ENCODE measurements at regions not wholly inside any gene's neighbourhood (a gene's known extent, or its start where the extent isn't known, plus 50 kb on each side); places are given as distances from the start of the nearest gene placed in this dataset.
A peak's percentile ranks its signal among the peaks of the same experiment; 100 is the strongest.
"Not testable (repeated sequence)": the region's sequence is repeated elsewhere in the genome, so short reads cannot be mapped to it uniquely, and the experiment has no call there.

- DNase-seq (ENCODE audit: low read depth): no peak
Observed at GRCh38 chr6:56745971-56746370, 103.3 kb upstream of the DST start.

DNA sequence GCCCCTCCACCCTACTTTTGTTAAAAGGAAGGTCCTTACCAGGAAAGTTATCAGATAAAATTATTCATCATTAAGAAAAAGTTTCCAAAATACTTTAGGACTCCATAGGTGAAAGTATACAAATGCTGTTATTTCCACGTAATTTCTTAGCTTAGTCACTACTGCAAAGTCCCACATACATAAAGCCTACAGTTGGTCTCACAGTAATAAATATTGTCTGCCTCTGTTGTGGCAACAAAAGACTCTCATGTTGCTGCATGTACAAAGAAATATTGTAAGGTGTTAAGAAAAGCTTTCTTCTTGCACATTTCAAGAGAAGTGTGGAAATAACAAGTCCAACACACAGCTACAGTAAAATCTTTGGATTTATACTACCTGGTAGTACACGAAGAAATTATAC, 102.4 kb upstream of the DST start:
- DNase-seq (ENCODE audit: low read depth): no peak

DNA sequence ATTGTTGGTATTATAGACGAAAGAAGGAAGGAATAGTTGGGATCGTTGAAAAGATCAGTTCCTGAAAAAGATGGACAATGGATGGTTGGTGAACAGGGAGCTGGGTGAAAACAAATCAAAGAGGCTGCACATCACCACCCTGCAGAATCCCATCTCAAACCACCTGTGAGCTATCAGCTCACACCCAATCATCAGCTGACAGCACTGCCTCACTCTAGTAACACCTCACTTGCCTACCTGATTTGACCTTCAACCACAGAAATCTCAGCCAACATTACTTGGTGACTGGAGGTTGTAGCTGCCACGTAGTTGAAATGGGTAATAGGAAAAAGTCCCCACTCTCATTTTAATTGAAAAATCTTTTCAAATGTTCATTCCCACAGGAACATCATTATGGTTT, 101.8 kb upstream of the DST start:
- no peak for DNase-seq (ENCODE audit: low read depth)

DNA sequence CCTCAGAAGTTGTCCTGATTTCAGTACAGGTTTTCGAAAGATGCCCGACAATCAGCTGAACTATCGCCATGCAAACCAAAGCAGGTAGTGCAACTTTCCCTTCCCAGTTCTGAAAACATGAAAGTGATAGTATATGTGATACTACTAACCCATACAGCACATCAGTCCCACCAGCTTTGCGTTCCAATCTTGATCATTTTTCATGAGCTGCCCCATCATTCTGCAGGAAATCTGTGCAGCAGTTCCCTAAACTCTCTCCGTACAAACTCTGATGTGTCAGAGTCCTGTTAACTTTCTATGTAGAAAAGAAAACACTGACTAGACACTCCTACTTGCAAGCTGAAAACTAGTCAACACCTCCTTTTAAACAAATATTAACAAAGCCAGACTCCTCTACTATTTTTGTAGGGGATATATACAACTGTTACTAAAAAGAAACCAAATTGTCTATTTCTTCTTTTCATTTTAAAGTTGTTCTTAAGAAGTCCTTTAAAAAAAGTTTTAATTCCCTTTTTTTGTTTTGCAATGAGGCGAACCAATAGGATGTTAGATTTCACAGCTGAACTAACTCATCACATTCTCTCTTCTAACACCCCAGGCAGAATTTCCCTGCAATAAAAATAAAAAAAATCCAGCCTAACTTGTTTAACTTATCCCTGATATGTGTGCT, 99.6 kb upstream of the DST start:
- DNase-seq (ENCODE audit: low read depth): no peak

DNA sequence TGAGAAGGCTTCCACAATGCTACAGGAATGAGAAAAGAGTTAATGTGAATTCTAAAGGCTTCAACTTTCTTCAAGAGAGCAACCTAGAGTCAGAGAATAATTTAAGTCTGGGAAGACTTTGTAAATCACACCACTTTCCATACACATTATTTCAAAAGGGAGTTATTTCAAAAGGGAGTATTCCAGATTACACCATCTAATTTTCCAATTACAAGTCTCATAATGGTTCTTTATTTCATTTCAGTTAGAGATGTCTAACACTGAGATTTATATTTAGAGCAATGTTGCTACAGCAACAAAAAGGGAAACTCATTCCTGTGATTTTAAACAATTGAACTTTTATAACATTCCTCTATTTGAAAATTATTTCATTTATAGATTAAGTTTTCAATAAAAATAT, 98.8 kb upstream of the DST start:
- no peak for DNase-seq (ENCODE audit: low read depth)

- no peak for DNase-seq (ENCODE audit: low read depth)
Observed at GRCh38 chr6:56739836-56740815, 97.4 kb upstream of the DST start.

DNA sequence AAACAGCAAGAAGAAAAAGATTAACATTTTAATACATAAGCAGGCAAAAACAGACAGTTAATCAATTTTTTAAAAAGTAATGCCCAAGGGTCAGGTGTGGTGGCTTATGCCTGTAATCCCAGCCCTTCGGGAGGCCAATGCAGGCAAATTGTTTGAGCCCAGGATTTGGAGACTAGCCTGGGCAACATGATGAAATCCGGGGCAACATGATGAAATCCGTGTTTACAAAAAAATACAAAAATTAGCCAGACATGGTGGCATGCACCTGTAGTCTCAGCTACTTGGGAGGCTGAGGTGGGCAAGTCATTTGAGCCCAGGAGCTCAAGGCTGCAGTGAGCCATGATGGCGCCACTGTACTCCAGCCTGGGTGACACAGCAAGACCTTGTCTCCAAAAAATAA, 94.1 kb upstream of the DST start:
- no peak for DNase-seq (ENCODE audit: low read depth)

DNA sequence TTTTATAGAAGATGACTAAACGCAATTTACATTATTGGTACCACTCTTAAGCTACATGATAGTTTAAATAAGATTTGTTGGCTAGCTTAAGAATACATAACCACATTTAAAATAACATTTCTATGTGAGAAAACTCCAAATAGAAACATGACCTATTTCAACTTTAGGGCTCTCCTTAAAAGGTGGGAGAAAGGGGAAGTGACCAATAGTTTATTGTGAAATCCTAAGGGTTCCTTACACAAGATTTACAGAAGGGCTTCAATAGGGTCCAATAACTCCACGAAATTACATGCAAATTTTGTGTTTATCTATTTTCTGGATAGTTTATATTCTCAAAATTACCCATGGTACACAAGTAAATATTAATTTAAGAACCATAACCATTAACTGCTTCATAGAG, 91.6 kb upstream of the DST start:
- no peak for DNase-seq (ENCODE audit: low read depth)

DNA sequence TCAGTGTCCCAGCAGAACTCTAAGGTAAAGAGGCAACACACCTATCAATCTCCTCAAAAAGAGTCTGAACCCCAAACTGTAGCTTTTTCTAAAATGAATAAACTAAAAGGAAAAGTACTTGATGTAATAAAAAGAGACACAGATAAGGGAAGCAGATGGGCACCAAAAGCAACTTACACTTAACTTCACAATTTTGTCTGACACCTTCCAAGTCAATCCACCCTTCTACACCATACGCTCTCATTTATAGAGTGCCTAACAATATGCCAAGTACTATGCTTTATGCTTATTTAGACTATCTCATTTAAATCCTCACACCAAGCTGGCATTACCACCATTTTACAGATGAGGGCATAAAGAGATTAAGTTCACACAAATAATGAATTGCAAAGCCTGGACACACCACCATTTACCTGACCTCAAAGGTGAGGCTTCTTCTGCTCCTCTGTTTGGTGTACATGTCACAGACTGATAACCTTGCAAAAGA, 90.6 kb upstream of the DST start:
- no peak for DNase-seq (ENCODE audit: low read depth)

DNA sequence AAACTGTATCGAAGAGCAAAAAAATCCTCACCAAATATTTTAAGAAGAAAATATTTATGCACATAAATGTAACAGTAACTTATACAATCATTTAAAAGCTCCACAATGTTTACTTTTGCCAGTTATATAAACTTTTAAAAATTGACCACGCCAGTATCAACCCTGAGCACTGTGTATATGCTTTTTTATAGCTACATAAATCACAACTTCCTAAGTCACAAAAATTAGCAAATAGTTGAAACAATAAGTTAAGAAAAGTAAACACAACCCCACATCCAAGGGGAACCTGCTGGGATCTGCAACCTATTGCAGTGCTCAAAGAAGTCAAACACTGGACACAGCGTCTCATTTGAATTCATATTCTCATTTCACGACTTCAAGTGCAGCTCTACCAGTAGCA, 89.8 kb upstream of the DST start:
- DNase-seq (ENCODE audit: low read depth): no peak

GRCh38 chr6:56730663-56731529, 88.2 kb upstream of the DST start:
- no peak for DNase-seq (ENCODE audit: low read depth)

GRCh38 chr6:56729719-56730118, 87.0 kb upstream of the DST start:
- DNase-seq (ENCODE audit: low read depth): peak; percentile 48

DNA sequence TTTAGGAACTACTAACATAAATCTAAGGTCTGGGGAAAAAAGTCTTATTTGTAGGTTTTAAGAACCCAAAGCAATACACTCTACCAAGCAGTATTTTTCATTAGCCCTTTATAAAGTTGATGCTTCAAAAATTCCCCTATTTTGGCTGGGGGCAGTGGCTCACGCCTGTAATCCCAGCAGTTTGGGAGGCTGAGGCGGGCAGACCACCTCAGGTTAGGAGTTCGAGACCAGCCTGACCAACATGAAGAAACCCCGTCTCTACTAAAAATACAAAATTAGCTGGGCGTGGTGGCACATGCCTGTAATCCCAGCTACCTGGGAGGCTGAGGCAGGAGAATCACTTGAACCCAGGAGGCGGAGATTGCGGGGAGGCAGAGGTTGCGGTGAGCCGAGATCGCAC, 86.5 kb upstream of the DST start:
- DNase-seq (ENCODE audit: low read depth): not testable (repeated sequence)

GRCh38 chr6:56727097-56727850, 84.6 kb upstream of the DST start:
- DNase-seq (ENCODE audit: low read depth): no peak

- no peak for DNase-seq (ENCODE audit: low read depth)
Observed at GRCh38 chr6:56725254-56725653, 82.6 kb upstream of the DST start.

DNA sequence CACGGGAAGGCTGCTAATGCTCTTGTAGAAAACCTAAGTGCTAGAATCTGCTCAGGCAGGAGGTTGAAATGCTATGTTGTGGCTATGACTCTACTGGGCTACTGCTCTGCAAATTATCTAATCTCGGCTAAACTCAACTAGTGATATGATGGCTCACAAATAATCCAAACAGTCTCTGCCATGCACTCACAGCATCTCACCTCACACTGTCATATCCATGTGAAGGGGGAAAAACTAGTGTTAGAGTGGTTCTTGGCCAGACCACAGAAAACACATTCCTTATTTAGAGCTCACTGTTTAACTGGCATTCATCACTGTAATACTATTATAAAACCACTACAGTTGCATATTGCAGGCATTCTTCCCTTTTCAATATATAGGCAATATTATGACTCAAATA, 81.8 kb upstream of the DST start:
- DNase-seq (ENCODE audit: low read depth): no peak

GRCh38 chr6:56720882-56721281, 78.2 kb upstream of the DST start:
- no peak for DNase-seq (ENCODE audit: low read depth)

GRCh38 chr6:56720202-56720601, 77.5 kb upstream of the DST start:
- DNase-seq (ENCODE audit: low read depth): not testable (repeated sequence)

DNA sequence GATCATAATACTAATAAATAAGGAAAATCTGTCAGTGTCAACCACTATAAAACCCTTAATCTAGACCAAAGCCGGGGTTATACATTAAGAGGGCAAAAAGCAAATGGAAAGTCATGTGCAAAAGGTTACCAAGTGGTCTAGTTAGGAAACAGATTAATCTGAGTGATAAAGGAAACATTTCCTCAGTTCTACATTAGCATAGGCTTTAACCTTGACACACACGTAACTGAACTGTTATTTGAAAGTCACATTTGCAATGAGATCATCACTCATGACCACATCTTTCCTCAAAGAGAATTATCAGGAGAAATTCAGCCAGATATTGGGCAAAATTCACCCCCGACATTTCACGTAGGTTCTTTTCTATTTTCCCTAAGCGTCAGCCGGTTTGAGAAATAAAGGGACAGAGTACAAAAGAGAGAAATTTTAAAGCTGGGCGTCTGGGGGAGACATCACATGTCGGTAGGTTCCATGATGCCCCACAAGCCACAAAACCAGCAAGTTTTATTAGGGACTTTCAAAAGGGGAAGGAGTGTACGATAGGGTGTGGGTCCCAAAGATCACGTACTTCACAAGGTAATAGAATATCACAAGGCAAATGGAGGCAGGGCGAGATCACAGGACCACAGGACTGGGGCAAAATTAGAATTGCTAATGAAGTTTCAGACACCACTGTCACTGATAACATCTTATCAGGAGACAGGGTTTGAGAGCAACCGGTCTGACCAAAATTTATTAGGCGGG, 76.8 kb upstream of the DST start:
- DNase-seq (ENCODE audit: low read depth): not testable (repeated sequence)

- no peak for DNase-seq (ENCODE audit: low read depth)
Observed at GRCh38 chr6:56718236-56718635, 75.5 kb upstream of the DST start.

GRCh38 chr6:56716229-56716628, 73.5 kb upstream of the DST start:
- DNase-seq (ENCODE audit: low read depth): no peak

Data from stromal cell of bone marrow (primary cell).